ENCODE measurements at regions not wholly inside any gene's neighbourhood (a gene's known extent, or its start where the extent isn't known, plus 50 kb on each side); places are given as distances from the start of the nearest gene placed in this dataset.

DNA sequence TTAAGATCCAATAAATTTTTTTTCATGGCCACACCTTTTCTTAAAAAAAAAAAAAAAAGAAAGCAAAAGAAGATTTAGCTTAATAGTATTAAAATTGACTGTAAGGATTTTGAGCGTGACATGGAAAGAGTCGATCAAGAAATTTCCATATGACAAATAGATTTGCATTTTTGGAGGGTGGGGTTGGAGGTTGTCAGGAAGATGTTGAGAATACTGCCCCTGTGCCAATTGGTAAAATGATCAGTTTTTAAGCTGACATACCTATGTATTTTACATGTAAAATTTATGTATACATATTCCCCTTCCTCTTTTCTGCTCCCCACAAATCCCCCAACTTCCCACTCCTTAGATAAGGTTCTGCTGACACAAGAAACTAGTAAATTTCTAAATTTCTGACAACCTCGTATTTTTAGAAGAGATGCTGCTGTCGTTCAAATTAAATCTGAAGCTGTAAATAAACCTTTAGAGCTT lies 520.9 kb downstream of the CD83 start:
- no peak overlapping the region for H3K9ac ChIP-seq (ENCODE audit: low read length)
- H3K36me3 ChIP-seq (ENCODE audit: insufficient read depth, low read length): no peaks in the 10 kb centered on the region
- H3K27me3 ChIP-seq (ENCODE audit: insufficient read depth, low read depth, low read length): no peaks in the 10 kb centered on the region
- H3F3A ChIP-seq (ENCODE audit: insufficient read depth, low read length, poor library complexity, severe bottlenecking): no peaks in the 10 kb centered on the region
- no peaks in the 10 kb centered on the region for H3K9me3 ChIP-seq (ENCODE audit: low read length)
- no peak overlapping the region for H3K27ac ChIP-seq (ENCODE audit: low read length)
- H3K9me2 ChIP-seq (ENCODE audit: insufficient read depth, low read length): no peaks in the 10 kb centered on the region
- no peak for TF ChIP-seq EP300 (conservative IDR thresholded peaks at IDR 0.05; ENCODE audit: poor library complexity, severe bottlenecking)
- no peak for TF ChIP-seq SMC3 (conservative IDR thresholded peaks at IDR 0.05; ENCODE audit: poor library complexity)
- no peaks in the 10 kb centered on the region for H3K79me2 ChIP-seq (replicated peaks; ENCODE audit: insufficient read depth, low read length)
- H4K20me1 ChIP-seq (ENCODE audit: insufficient read depth): no peaks in the 10 kb centered on the region
- H3K4me2 ChIP-seq (ENCODE audit: low read length): peak overlapping the region; percentile 36
- no peak overlapping the region for H3K4me3 ChIP-seq (ENCODE audit: low read length)
- no peak overlapping the region for H2AFZ ChIP-seq (ENCODE audit: low read depth, low read length)

GRCh38 chr6:14638906-14639761 lies 521.6 kb downstream of the CD83 start:
- Histone ChIP-seq H3F3A (ENCODE audit: insufficient read depth, low read length, poor library complexity, severe bottlenecking) (no peaks in the 10 kb centered on the region), H3K9ac (ENCODE audit: low read length) (no peak overlapping the region), H2AFZ (ENCODE audit: low read depth, low read length) (no peak overlapping the region), H3K4me3 (ENCODE audit: low read length) (no peak overlapping the region), H3K9me2 (ENCODE audit: insufficient read depth, low read length) (no peaks in the 10 kb centered on the region), H3K9me3 (ENCODE audit: low read length) (no peaks in the 10 kb centered on the region), H3K36me3 (ENCODE audit: insufficient read depth, low read length) (no peaks in the 10 kb centered on the region), H4K20me1 (ENCODE audit: insufficient read depth) (no peaks in the 10 kb centered on the region), H3K4me2 (ENCODE audit: low read length) (peak overlapping the region; percentile 36), H3K27me3 (ENCODE audit: insufficient read depth, low read depth, low read length) (no peaks in the 10 kb centered on the region), H3K79me2 (replicated peaks; ENCODE audit: insufficient read depth, low read length) (no peaks in the 10 kb centered on the region), H3K27ac (ENCODE audit: low read length) (no peak overlapping the region)
- TF ChIP-seq SMC3 (conservative IDR thresholded peaks at IDR 0.05; ENCODE audit: poor library complexity) (no peak), POLR2AphosphoS5 (IDR thresholded peaks at IDR 0.05) (peak; percentile 73), EP300 (conservative IDR thresholded peaks at IDR 0.05; ENCODE audit: poor library complexity, severe bottlenecking) (peak; percentile 55), TAF1 (IDR thresholded peaks at IDR 0.05; ENCODE audit: low read depth) (no peak), REST (IDR thresholded peaks at IDR 0.05; ENCODE audit: borderline replicate concordance) (no peak)

DNA sequence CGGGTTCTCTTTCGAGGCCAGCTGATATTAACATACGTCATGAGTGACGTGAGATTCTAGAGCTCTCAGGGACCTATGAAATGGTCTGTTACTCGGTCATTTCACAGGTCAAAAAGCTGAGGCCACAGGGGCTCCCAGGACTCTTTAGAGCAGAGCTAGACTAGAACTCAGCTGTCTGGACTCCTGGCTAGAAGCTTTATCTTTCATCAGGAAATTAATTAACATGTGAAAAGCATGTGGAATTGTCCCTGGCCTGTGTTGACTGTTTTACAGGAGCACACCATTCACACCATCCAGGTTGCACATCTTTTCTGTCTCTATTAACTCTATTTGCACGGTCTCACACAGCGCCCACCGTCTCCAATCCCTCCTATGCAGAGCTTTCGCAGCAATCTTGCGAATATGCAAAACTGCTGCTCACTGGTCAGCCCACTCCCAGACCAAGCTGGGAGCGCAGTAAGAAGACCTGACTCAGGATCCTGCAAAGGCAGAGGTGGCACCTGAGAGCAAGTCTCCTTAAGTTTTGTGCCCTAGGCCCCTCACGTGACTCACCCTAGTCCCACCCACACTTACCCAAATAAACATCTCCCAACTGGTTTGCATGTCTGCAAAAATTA lies 522.5 kb downstream of the CD83 start:
- Histone ChIP-seq H3K27ac (ENCODE audit: low read length) (no peak overlapping the region), H3K9me2 (ENCODE audit: insufficient read depth, low read length) (no peaks in the 10 kb centered on the region), H4K20me1 (ENCODE audit: insufficient read depth) (no peaks in the 10 kb centered on the region), H2AFZ (ENCODE audit: low read depth, low read length) (no peak overlapping the region), H3K4me2 (ENCODE audit: low read length) (no peak overlapping the region), H3K4me3 (ENCODE audit: low read length) (no peak overlapping the region), H3K79me2 (replicated peaks; ENCODE audit: insufficient read depth, low read length) (no peaks in the 10 kb centered on the region), H3K9ac (ENCODE audit: low read length) (no peak overlapping the region), H3K9me3 (ENCODE audit: low read length) (no peaks in the 10 kb centered on the region), H3K27me3 (ENCODE audit: insufficient read depth, low read depth, low read length) (no peaks in the 10 kb centered on the region), H3K36me3 (ENCODE audit: insufficient read depth, low read length) (no peaks in the 10 kb centered on the region), H3F3A (ENCODE audit: insufficient read depth, low read length, poor library complexity, severe bottlenecking) (no peaks in the 10 kb centered on the region)
- no peak for TF ChIP-seq SMC3 (conservative IDR thresholded peaks at IDR 0.05; ENCODE audit: poor library complexity)
- no peak for TF ChIP-seq MXI1 (conservative IDR thresholded peaks at IDR 0.05; ENCODE audit: poor library complexity, severe bottlenecking)
- no peak for TF ChIP-seq REST (IDR thresholded peaks at IDR 0.05; ENCODE audit: borderline replicate concordance)
